GM20431 (cell line): ENCODE measurements at regions not wholly inside any gene's neighbourhood (a gene's known extent, or its start where the extent isn't known, plus 50 kb on each side); places are given as distances from the start of the nearest gene placed in this dataset.

Experiments used
- in situ Hi-C: fragments of 300-500 bp; cut with MseI, MboI; formaldehyde crosslinking; loops from one replicate; pipeline ENCODE4 v1.15.0; 2020; ENCODE audit warnings: low sequenced_read_pairs; ENCODE audit not compliant: unreplicated experiment

- in situ Hi-C loops, result no loop called here
These were observed 192.7 kb downstream of the ANAPC1 start for GRCh38 chr2:111691164-111691875.

GRCh38 chr2:111692311-111692710, 191.7 kb downstream of the ANAPC1 start:
- in situ Hi-C loops, result no loop called here

GRCh38 chr2:111694700-111695101, 189.3 kb downstream of the ANAPC1 start:
- in situ Hi-C loops, result no loop called here

GRCh38 chr2:111695441-111696007, 188.5 kb downstream of the ANAPC1 start:
- in situ Hi-C loops, result no loop called here

- in situ Hi-C loops, result no loop called here
These were observed 187.8 kb downstream of the ANAPC1 start for GRCh38 chr2:111696226-111696625.

DNA sequence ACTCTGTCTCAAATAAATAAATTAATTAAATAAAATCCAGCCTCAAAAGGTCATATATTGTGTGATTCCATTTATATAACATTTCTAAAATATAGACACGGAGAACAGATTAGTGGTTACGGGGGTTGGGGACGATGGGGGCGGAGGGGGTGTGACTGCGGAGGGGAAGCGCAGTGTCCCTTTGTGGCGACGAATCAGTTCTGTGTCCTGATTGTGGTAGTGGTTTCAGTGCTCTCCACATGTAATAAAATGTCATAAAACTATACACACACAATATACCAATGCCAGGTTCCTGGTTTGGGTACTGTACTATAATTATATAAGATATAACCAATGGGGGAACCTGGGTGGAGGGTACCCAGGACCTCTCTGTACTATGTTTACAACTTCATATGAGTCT, 186.4 kb downstream of the ANAPC1 start:
- in situ Hi-C loops, result no loop called here

- in situ Hi-C loops, result no loop called here
These were observed 185.9 kb downstream of the ANAPC1 start for GRCh38 chr2:111698089-111698488.

- in situ Hi-C loops, result no loop called here
These were observed 185.0 kb downstream of the ANAPC1 start for GRCh38 chr2:111698743-111699554.

DNA sequence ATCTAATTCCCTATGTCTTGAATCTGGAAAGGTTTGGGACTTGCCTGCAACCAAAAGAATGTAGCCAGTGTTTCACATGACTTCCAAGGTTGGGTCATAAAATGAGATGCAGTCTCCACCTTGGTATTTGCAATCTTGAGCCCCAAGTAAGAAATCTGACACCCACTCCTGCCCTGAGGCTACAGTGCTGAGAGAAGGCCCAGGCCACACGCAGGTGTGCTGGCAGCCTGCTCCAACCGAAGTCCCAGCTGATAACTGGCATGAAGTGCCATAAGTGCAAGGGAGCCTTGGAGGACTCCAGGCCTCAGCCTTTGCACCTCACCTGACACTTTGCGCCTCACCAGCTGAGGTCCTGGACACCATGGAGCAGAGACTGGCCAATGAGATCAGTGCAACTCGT, 182.7 kb downstream of the ANAPC1 start:
- in situ Hi-C loops, result loop anchor here (25.0 kb wide), 1 partner anchor 889 kb away; no protein-coding TSS in a partner anchor

GRCh38 chr2:111701798-111702118, 182.2 kb downstream of the ANAPC1 start:
- in situ Hi-C loops, result loop anchor here (25.0 kb wide), 1 partner anchor 889 kb away; no protein-coding TSS in a partner anchor

DNA sequence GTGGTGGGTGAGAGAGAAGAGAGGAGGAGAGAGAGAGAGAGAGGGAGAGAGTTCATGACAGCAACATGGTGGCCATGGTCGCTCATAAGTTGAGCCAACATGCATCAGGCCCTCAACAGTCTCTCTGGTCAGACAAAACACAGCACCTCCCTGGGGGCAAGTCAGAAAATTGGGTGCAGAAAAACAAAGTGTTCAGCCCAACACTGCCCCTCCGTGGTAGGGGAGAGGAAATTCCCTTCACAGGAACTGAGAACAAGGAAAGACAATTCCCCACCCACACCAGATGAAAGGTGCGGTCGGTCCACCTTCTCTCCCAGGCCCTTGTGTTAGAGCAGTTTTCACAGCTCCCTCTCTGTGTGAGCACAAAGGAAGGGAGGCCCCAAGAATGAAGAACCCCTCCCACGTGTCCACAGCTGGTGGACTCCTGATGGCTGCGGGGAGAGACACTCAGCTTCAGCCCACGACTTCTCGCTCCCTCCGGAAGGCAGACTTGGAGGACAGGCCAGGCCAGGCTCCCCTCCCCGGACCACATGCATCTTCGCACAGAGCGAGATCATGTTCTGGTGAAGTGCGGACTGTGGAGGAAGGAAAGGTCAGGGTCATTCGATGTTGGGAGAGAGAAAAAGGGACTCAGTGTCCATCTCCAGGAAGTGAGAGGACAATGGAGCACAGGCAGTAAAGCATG, 181.7 kb downstream of the ANAPC1 start:
- in situ Hi-C loops, result loop anchor here (25.0 kb wide), 1 partner anchor 890 kb away; no protein-coding TSS in a partner anchor

- in situ Hi-C loops, result loop anchor here (25.0 kb wide), 1 partner anchor 890 kb away; no protein-coding TSS in a partner anchor
These were observed 181.2 kb downstream of the ANAPC1 start for GRCh38 chr2:111702804-111703196.

DNA sequence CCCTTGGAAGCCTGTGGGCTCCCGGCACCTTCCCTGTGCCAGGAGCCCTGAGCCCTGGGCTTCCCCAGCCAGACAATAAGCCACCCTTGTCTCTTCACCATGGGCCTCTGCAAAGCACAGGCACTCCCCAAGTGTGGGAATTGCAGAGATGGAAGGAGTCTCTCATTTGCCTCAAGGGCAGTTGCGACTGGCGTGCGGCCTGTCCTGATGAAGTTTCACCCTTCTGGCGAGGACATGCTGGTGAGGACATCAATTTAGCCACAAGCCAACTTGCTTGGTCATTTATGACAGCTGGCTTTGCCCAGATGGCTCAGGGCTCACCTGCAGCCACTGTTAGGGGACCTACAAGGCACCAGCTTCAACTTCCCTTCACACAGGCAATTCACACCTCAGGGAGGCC, 180.2 kb downstream of the ANAPC1 start:
- in situ Hi-C loops, result loop anchor here (25.0 kb wide), 1 partner anchor 891 kb away; no protein-coding TSS in a partner anchor

DNA sequence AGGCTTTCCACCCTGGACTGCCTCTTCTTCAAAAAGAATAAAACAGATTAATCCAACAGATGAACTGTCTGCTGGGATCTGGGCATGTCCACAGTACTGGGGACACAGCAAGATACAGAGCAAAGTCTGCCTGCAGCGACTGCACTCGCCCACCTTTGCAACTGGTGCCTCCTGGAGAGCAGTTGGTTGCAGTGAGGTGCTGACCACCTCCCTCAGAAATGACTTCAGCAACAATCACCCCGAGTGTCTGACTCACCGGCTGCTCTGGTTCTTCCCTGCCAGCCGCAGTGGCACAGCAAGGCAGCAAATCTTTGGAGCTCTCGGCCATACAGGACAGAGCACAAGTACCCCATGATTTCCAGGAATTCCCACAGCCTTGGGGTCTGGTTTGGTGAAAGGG, 179.7 kb downstream of the ANAPC1 start:
- in situ Hi-C loops, result loop anchor here (25.0 kb wide), 1 partner anchor 892 kb away; no protein-coding TSS in a partner anchor

- in situ Hi-C loops, result loop anchor here (25.0 kb wide), 1 partner anchor 893 kb away; no protein-coding TSS in a partner anchor
These were observed 178.8 kb downstream of the ANAPC1 start for GRCh38 chr2:111705239-111705638.

DNA sequence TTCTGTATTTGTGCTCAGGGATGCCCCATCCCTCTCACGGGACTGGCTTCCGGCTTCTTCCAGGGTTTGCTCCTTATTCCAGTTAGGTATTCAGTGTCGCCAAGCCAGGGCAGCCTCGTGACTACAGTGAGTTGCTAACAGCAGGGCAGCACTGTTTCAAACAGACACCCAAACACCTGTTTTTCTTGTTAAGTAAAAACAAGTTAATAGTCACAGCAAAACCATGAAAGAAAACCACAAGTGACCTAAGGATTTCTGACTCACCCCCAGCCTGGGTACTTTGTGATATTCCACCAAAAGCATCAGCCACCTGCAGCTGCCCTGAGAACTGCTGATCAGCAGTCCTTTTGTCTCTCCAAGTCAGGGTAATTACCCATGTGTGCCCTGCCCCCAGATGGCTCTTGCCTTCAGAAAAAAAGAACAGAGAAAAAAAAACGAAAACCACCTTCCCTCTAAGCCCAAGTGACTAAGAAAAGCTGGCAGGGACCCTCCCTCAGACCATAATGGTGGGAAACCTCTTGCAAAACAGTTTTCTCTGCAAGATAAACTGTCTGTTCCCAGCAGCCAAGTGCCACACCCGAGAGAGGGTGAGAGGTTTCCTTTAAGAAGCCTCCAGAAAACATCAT, 178.2 kb downstream of the ANAPC1 start:
- in situ Hi-C loops, result loop anchor here (25.0 kb wide), 1 partner anchor 894 kb away; no protein-coding TSS in a partner anchor

DNA sequence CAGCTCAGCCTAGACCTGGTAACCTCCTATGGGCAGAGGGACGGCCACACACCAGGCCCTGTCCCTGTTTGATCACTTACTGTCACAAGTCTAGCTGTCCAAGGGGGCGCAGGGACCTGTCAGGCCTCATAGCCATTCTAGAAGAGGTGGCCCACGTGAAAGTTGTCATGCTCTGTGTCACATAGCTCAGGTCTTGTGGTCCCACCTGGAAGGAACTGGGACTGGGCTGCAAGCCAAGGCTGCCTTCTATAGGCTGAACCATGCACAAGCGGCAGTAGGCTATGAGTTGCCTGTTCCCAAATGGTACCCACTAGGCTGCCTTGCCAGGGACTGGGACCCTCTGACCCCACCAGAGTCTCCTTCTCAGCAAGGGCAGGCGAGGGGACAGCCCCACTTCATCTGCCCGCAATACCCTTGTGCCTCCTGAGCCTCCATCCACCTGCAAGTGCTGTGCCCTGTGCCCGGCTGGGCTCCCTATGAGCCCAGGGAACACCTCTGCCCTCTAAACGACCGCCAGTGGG, 177.5 kb downstream of the ANAPC1 start:
- in situ Hi-C loops, result loop anchor here (25.0 kb wide), 1 partner anchor 894 kb away; no protein-coding TSS in a partner anchor

DNA sequence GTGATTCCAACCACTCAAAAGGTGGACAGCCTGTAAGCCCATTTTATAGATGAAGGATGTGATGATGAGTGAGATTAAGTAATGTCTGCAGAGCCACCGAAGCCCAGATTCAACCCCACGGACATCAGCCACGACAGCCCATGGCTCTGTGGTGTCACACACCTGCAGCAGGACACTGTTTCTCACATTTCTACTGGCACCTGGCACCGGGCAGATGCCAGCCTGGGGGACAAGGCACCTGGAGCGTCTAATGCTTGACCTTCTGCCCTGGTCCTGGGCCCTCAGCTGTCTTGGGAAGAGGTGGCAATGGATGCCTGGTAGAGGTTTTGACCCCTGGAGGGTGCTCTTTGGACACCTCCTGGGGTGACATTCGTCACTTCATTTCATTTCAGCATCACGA, 176.3 kb downstream of the ANAPC1 start:
- in situ Hi-C loops, result loop anchor here (25.0 kb wide), 1 partner anchor 895 kb away; no protein-coding TSS in a partner anchor

DNA sequence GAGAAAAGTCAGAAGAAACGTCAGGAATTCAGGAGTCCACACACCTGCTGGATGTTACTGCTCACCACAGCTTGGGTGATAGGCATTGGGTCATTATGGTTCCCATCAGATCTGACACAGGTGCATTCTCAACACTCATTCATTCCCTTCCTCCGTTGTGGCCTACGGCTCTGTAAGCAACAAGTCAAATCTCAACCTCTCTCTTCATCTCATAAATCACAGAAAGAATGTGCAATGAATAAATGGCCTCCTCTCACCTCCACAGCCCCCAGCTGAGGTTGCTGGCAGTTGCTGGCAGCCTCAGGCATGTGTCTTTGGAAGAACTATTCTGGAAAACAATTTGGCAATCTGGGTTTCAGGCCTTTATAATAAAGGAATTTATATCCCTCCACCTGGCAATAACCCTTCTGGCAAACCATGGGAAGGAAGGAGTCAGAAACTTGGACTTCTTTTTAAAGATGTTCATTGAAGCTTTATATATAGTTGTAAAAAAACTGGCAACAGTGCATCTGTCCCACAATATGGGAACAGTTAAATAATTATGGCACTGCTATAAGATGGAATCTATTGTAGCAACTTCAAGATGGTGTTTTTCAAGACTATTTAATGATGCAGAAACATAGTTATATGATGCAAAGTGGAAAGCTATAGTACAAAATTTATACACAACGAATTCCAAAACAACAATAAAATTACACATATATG, 175.4 kb downstream of the ANAPC1 start:
- in situ Hi-C loops, result loop anchor here (25.0 kb wide), 1 partner anchor 896 kb away; no protein-coding TSS in a partner anchor
